GM23338 (cell line): ENCODE measurements at regions not wholly inside any gene's neighbourhood (a gene's known extent, or its start where the extent isn't known, plus 50 kb on each side); places are given as distances from the start of the nearest gene placed in this dataset.

ENCODE experiments used
- ATAC-seq: fragments of 200-7000 bp; cut with Tn5 transposase; 3 replicates; pipeline ENCODE4 v1.9.1; 2020
- DNase-seq: peaks from one replicate; pipeline ENCODE4 v3.0.0-alpha.2; 2015; ENCODE audit warnings: low spot score
- H2AFZ ChIP-seq: fragments of 200-600 bp; sonication (generic); 2 replicates; pipeline ENCODE4 v1.8.0; 2016; ENCODE audit warnings: antibody characterized with exemption, mild to moderate bottlenecking, moderate library complexity
- H3F3A ChIP-seq: fragments of 200-600 bp; sonication (generic); replicated peaks from 2 replicates; pipeline ENCODE4 v1.8.0; 2017; ENCODE audit warnings: antibody characterized with exemption, mixed run types, low read depth
- H3K27ac ChIP-seq: fragments of 200-600 bp; sonication (generic); 2 replicates; pipeline ENCODE4 v1.6.1; 2016; ENCODE audit warnings: low read depth
- H3K27me3 ChIP-seq: fragments of 200-600 bp; sonication (generic); 2 replicates; pipeline ENCODE4 v1.8.0; 2016; ENCODE audit warnings: mild to moderate bottlenecking, mixed run types, moderate library complexity; ENCODE audit not compliant: insufficient read depth
- H3K36me3 ChIP-seq: fragments of 200-600 bp; sonication (generic); 2 replicates; pipeline ENCODE4 v1.8.0; 2016; ENCODE audit warnings: mild to moderate bottlenecking; ENCODE audit not compliant: insufficient read depth
- H3K4me1 ChIP-seq: fragments of 200-600 bp; sonication (generic); 2 replicates; pipeline ENCODE4 v1.8.0; 2016; ENCODE audit warnings: mild to moderate bottlenecking, moderate library complexity; ENCODE audit not compliant: insufficient read depth
- H3K4me2 ChIP-seq: fragments of 200-600 bp; sonication (generic); 2 replicates; pipeline ENCODE4 v1.7.1; 2017; ENCODE audit warnings: mixed run types
- H3K4me3 ChIP-seq: fragments of 200-600 bp; sonication (generic); 2 replicates; pipeline ENCODE4 v1.6.1; 2016; ENCODE audit warnings: mixed run types
- H3K79me2 ChIP-seq: fragments of 200-600 bp; sonication (generic); replicated peaks from 2 replicates; pipeline ENCODE4 v1.8.0; 2017; ENCODE audit warnings: mild to moderate bottlenecking; ENCODE audit not compliant: insufficient read depth
- H3K9me2 ChIP-seq: fragments of 200-600 bp; sonication (generic); 2 replicates; pipeline ENCODE4 v1.8.0; 2017; ENCODE audit not compliant: insufficient read depth
- H4K20me1 ChIP-seq: fragments of 200-600 bp; sonication (generic); replicated peaks from 2 replicates; pipeline ENCODE4 v1.8.0; 2017; ENCODE audit warnings: mild to moderate bottlenecking; ENCODE audit not compliant: insufficient read depth
- H3K27ac Mint-ChIP-seq: 2 replicates; pipeline ENCODE4 v1.8.0; 2020; ENCODE audit warnings: inconsistent platforms, mild to moderate bottlenecking, moderate library complexity, mixed read lengths
- H3K27me3 Mint-ChIP-seq: 3 replicates; pipeline ENCODE4 v1.8.0; 2022; ENCODE audit warnings: low read depth, mild to moderate bottlenecking, moderate library complexity, mixed read lengths, inconsistent platforms; ENCODE audit not compliant: insufficient read depth, poor library complexity
- H3K36me3 Mint-ChIP-seq: 3 replicates; pipeline ENCODE4 v1.8.0; 2021; ENCODE audit warnings: low read depth, mild to moderate bottlenecking, inconsistent platforms, moderate library complexity, mixed read lengths
- H3K4me1 Mint-ChIP-seq: 3 replicates; pipeline ENCODE4 v1.8.0; 2020; ENCODE audit warnings: mild to moderate bottlenecking, inconsistent platforms, mixed read lengths
- H3K4me3 Mint-ChIP-seq: 3 replicates; pipeline ENCODE4 v1.8.0; 2021; ENCODE audit warnings: moderate library complexity, mild to moderate bottlenecking, inconsistent platforms, mixed read lengths
- H3K9me3 Mint-ChIP-seq: 3 replicates; pipeline ENCODE4 v1.8.0; 2020; ENCODE audit warnings: moderate library complexity, mild to moderate bottlenecking, inconsistent platforms, mixed read lengths
- CREB1 ChIP-seq: fragments of 250-450 bp; sonication (Bioruptor Pico); IDR thresholded peaks from 2 replicates; pipeline ENCODE4 v1.5.0; 2020; ENCODE audit warnings: low read depth, mild to moderate bottlenecking, moderate library complexity
- EZH2 ChIP-seq: fragments of 200-600 bp; sonication (generic); IDR thresholded peaks from one replicate; pipeline ENCODE4 v1.8.0; 2017; ENCODE audit warnings: antibody characterized with exemption, mild to moderate bottlenecking, low read depth; ENCODE audit not compliant: unreplicated experiment
- EZH2phosphoT487 ChIP-seq: fragments of 200-600 bp; sonication (generic); IDR thresholded peaks from one replicate; pipeline ENCODE4 v1.8.1; 2018; ENCODE audit warnings: antibody characterized with exemption; ENCODE audit not compliant: unreplicated experiment
- JUNB ChIP-seq: IDR thresholded peaks from one replicate; pipeline ENCODE4 v1.6.1; 2016; ENCODE audit warnings: antibody characterized with exemption; ENCODE audit not compliant: unreplicated experiment
- NANOG ChIP-seq: IDR thresholded peaks from 2 replicates; pipeline ENCODE4 v1.6.1; 2016; ENCODE audit warnings: antibody characterized with exemption, borderline replicate concordance
- POLR2AphosphoS5 ChIP-seq: IDR thresholded peaks from 2 replicates; pipeline ENCODE4 v1.6.1; 2016; ENCODE audit warnings: antibody characterized with exemption, low read depth
- STAT1 ChIP-seq: IDR thresholded peaks from one replicate; pipeline ENCODE4 v1.6.1; 2016; ENCODE audit warnings: antibody characterized with exemption; ENCODE audit not compliant: unreplicated experiment
- ZNF114 ChIP-seq: fragments of 250-450 bp; sonication (Bioruptor Pico); IDR thresholded peaks from 2 replicates; pipeline ENCODE4 v1.5.0; 2020; ENCODE audit warnings: mild to moderate bottlenecking, moderate library complexity
- ZNF331 ChIP-seq: fragments of 250-450 bp; sonication (Bioruptor Pico); IDR thresholded peaks from 2 replicates; pipeline ENCODE4 v1.5.0; 2020; ENCODE audit warnings: low read depth, mild to moderate bottlenecking, moderate library complexity
- TF ChIP-seq, protein P1 (sequence below): IDR thresholded peaks from one replicate; pipeline ENCODE4 v1.6.1; 2018; ENCODE audit warnings: antibody characterized with exemption; ENCODE audit not compliant: unreplicated experiment
- TF ChIP-seq, protein P2 (sequence below), 2 experiments: fragments of 200-600 bp in 1 of 2; sonication (generic) in 1 of 2; conservative IDR thresholded peaks; 2 replicates each; pipeline versions ENCODE4 v1.5.1 to v1.6.1; 2016 to 2017; ENCODE audit warnings: antibody characterized with exemption in 2 of 2, low read depth in 2 of 2, mild to moderate bottlenecking in 2 of 2, moderate library complexity in 1 of 2
- TF ChIP-seq, protein P3 (sequence below): fragments of 250-450 bp; sonication (Bioruptor Pico); IDR thresholded peaks from 2 replicates; pipeline ENCODE4 v1.5.0; 2020; ENCODE audit warnings: mild to moderate bottlenecking, moderate library complexity
- TF ChIP-seq, protein P4 (sequence below): IDR thresholded peaks from 2 replicates; pipeline ENCODE4 v1.6.1; 2016; ENCODE audit warnings: antibody characterized with exemption

DNA sequence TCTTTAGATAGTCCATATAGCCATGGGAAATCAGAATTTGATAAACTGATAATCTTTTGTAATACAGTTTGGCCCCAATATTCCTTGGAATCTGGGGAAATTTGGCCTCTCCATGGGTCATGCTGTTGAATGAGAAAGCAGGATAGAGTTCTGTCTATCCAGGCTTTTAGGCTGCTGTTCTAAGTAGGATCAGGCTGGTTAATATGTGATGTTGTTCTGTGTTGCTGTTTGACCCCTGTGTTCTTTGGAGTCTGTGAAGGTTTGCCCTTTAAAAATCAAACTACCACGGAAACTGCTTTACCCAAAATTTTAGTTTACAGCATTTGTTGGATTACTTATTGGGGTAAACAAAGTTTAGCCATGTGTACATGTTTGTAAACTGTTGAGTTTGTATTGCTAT, 114.5 kb downstream of the ZNF330 start:
- H3K27me3 Mint-ChIP-seq, result peaks cover 4% of the 10 kb centered on the region
- no peaks in the 10 kb centered on the region for H3K9me2 ChIP-seq

More for the DNA sequence above, 114.5 kb downstream of the ZNF330 start:
- H3K4me1 ChIP-seq, result no peaks in the 10 kb centered on the region
- no peaks in the 10 kb centered on the region for H4K20me1 ChIP-seq
- no peak overlapping the region for H3K27ac ChIP-seq
- H3K4me2 ChIP-seq, result no peak overlapping the region
- H3K27me3 ChIP-seq, result peaks cover 11% of the 10 kb centered on the region; the same call in 1 of the 2 replicates
- no peak for DNase-seq
- Mint-ChIP-seq H3K4me3 (no peak overlapping the region), H3K36me3 (no peaks in the 10 kb centered on the region), H3K4me1 (peaks cover 4% of the 10 kb centered on the region; the same call in 2 of the 3 replicates), H3K27ac (no peak overlapping the region), H3K9me3 (no peaks in the 10 kb centered on the region; the same call in 2 of the 3 replicates)
- no peaks in the 10 kb centered on the region for H3F3A ChIP-seq
- no peak for ATAC-seq
- TF ChIP-seq, protein P1, sequence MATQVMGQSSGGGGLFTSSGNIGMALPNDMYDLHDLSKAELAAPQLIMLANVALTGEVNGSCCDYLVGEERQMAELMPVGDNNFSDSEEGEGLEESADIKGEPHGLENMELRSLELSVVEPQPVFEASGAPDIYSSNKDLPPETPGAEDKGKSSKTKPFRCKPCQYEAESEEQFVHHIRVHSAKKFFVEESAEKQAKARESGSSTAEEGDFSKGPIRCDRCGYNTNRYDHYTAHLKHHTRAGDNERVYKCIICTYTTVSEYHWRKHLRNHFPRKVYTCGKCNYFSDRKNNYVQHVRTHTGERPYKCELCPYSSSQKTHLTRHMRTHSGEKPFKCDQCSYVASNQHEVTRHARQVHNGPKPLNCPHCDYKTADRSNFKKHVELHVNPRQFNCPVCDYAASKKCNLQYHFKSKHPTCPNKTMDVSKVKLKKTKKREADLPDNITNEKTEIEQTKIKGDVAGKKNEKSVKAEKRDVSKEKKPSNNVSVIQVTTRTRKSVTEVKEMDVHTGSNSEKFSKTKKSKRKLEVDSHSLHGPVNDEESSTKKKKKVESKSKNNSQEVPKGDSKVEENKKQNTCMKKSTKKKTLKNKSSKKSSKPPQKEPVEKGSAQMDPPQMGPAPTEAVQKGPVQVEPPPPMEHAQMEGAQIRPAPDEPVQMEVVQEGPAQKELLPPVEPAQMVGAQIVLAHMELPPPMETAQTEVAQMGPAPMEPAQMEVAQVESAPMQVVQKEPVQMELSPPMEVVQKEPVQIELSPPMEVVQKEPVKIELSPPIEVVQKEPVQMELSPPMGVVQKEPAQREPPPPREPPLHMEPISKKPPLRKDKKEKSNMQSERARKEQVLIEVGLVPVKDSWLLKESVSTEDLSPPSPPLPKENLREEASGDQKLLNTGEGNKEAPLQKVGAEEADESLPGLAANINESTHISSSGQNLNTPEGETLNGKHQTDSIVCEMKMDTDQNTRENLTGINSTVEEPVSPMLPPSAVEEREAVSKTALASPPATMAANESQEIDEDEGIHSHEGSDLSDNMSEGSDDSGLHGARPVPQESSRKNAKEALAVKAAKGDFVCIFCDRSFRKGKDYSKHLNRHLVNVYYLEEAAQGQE, result no peak
- TF ChIP-seq, protein P2, sequence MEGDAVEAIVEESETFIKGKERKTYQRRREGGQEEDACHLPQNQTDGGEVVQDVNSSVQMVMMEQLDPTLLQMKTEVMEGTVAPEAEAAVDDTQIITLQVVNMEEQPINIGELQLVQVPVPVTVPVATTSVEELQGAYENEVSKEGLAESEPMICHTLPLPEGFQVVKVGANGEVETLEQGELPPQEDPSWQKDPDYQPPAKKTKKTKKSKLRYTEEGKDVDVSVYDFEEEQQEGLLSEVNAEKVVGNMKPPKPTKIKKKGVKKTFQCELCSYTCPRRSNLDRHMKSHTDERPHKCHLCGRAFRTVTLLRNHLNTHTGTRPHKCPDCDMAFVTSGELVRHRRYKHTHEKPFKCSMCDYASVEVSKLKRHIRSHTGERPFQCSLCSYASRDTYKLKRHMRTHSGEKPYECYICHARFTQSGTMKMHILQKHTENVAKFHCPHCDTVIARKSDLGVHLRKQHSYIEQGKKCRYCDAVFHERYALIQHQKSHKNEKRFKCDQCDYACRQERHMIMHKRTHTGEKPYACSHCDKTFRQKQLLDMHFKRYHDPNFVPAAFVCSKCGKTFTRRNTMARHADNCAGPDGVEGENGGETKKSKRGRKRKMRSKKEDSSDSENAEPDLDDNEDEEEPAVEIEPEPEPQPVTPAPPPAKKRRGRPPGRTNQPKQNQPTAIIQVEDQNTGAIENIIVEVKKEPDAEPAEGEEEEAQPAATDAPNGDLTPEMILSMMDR (conservative IDR thresholded peaks at IDR 0.05; ENCODE audit: low read depth in 2 of 2), result no peak
- TF ChIP-seq ZNF331, result no peak
- TF ChIP-seq, protein P3, sequence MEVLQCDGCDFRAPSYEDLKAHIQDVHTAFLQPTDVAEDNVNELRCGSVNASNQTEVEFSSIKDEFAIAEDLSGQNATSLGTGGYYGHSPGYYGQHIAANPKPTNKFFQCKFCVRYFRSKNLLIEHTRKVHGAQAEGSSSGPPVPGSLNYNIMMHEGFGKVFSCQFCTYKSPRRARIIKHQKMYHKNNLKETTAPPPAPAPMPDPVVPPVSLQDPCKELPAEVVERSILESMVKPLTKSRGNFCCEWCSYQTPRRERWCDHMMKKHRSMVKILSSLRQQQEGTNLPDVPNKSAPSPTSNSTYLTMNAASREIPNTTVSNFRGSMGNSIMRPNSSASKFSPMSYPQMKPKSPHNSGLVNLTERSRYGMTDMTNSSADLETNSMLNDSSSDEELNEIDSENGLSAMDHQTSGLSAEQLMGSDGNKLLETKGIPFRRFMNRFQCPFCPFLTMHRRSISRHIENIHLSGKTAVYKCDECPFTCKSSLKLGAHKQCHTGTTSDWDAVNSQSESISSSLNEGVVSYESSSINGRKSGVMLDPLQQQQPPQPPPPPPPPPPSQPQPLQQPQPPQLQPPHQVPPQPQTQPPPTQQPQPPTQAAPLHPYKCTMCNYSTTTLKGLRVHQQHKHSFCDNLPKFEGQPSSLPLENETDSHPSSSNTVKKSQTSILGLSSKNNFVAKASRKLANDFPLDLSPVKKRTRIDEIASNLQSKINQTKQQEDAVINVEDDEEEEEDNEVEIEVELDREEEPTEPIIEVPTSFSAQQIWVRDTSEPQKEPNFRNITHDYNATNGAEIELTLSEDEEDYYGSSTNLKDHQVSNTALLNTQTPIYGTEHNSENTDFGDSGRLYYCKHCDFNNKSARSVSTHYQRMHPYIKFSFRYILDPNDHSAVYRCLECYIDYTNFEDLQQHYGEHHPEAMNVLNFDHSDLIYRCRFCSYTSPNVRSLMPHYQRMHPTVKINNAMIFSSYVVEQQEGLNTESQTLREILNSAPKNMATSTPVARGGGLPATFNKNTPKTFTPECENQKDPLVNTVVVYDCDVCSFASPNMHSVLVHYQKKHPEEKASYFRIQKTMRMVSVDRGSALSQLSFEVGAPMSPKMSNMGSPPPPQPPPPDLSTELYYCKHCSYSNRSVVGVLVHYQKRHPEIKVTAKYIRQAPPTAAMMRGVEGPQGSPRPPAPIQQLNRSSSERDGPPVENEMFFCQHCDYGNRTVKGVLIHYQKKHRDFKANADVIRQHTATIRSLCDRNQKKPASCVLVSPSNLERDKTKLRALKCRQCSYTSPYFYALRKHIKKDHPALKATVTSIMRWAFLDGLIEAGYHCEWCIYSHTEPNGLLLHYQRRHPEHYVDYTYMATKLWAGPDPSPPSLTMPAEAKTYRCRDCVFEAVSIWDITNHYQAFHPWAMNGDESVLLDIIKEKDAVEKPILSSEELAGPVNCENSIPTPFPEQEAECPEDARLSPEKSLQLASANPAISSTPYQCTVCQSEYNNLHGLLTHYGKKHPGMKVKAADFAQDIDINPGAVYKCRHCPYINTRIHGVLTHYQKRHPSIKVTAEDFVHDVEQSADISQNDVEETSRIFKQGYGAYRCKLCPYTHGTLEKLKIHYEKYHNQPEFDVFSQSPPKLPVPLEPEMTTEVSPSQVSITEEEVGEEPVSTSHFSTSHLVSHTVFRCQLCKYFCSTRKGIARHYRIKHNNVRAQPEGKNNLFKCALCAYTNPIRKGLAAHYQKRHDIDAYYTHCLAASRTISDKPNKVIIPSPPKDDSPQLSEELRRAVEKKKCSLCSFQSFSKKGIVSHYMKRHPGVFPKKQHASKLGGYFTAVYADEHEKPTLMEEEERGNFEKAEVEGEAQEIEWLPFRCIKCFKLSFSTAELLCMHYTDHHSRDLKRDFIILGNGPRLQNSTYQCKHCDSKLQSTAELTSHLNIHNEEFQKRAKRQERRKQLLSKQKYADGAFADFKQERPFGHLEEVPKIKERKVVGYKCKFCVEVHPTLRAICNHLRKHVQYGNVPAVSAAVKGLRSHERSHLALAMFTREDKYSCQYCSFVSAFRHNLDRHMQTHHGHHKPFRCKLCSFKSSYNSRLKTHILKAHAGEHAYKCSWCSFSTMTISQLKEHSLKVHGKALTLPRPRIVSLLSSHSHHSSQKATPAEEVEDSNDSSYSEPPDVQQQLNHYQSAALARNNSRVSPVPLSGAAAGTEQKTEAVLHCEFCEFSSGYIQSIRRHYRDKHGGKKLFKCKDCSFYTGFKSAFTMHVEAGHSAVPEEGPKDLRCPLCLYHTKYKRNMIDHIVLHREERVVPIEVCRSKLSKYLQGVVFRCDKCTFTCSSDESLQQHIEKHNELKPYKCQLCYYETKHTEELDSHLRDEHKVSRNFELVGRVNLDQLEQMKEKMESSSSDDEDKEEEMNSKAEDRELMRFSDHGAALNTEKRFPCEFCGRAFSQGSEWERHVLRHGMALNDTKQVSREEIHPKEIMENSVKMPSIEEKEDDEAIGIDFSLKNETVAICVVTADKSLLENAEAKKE, result no peak
- no peak for TF ChIP-seq POLR2AphosphoS5
- TF ChIP-seq, protein P4, sequence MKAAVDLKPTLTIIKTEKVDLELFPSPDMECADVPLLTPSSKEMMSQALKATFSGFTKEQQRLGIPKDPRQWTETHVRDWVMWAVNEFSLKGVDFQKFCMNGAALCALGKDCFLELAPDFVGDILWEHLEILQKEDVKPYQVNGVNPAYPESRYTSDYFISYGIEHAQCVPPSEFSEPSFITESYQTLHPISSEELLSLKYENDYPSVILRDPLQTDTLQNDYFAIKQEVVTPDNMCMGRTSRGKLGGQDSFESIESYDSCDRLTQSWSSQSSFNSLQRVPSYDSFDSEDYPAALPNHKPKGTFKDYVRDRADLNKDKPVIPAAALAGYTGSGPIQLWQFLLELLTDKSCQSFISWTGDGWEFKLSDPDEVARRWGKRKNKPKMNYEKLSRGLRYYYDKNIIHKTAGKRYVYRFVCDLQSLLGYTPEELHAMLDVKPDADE, result no peak
- TF ChIP-seq EZH2, result no peak
- TF ChIP-seq EZH2phosphoT487, result no peak
- TF ChIP-seq CREB1 (CRISPR knock-in tag), result no peak
- TF ChIP-seq NANOG, result no peak
- no peak for TF ChIP-seq JUNB
- no peak for TF ChIP-seq ZNF114 (CRISPR knock-in tag)
- no peak for TF ChIP-seq STAT1
- no peak overlapping the region for H2AFZ ChIP-seq
- H3K79me2 ChIP-seq, result no peaks in the 10 kb centered on the region
- H3K4me3 ChIP-seq, result no peak overlapping the region
- H3K36me3 ChIP-seq, result no peaks in the 10 kb centered on the region
